A549 (cell line): ENCODE measurements at regions not wholly inside any gene's neighbourhood (a gene's known extent, or its start where the extent isn't known, plus 50 kb on each side); places are given as distances from the start of the nearest gene placed in this dataset.
A peak's percentile ranks its signal among the peaks of the same experiment; 100 is the strongest.

Source experiments
- ATAC-seq, 2 experiments: fragments of 200-7000 bp in 1 of 2; fragments of >200 bp in 1 of 2; cut with Nextera tagmentation in 1 of 2; cut with Tn5 transposase in 1 of 2; 3 replicates each; pipeline versions ENCODE4 v1.8.0 to v1.9.1; 2018 to 2020; ENCODE audit warnings: mild to moderate bottlenecking in 1 of 2, moderate library complexity in 1 of 2
- CTCF ChIA-PET: fragments of 300-600 bp; sonication (Branson Sonifier 250); formaldehyde crosslinking; extraction: SDS; loops from one replicate; lab custom pipeline; 2021; ENCODE audit warnings: antibody characterized with exemption, inconsistent platforms; lab: Yijun Ruan, JAX
- POLR2A ChIA-PET: fragments of 350-600 bp; formaldehyde crosslinking; extraction: SDS; loops from one replicate; lab custom pipeline; 2021; ENCODE audit warnings: antibody characterized with exemption, inconsistent platforms; lab: Yijun Ruan, JAX
- DNase-seq, 2 experiments: peaks; one replicate each; pipeline versions ENCODE4 v3.0.0 to v3.0.0-alpha.2; 2011 to 2016; ENCODE audit warnings: low read depth in 1 of 2, low spot score in 1 of 2
- FAIRE-seq: peaks from 2 replicates; lab custom pipeline; 2011; peaks lifted over from hg19 to GRCh38; lab: Jason Lieb, UNC
- H3K27ac ChIP-seq, 2 experiments: fragments of >200 bp; sonication (Bioruptor Twin); formaldehyde crosslinking; 3 replicates each; pipeline ENCODE4 v1.5.1; 2016 to 2017
- H3K4me1 ChIP-seq: fragments of >200 bp; sonication (Bioruptor Twin); formaldehyde crosslinking; 3 replicates; pipeline ENCODE4 v1.6.1; 2016
- H3K4me2 ChIP-seq: fragments of >200 bp; sonication (Bioruptor Twin); formaldehyde crosslinking; 3 replicates; pipeline ENCODE4 v1.6.1; 2016
- H3K4me3 ChIP-seq: fragments of >200 bp; sonication (Bioruptor Twin); formaldehyde crosslinking; 3 replicates; pipeline ENCODE4 v1.5.1; 2016
- H3K9me3 ChIP-seq: fragments of >200 bp; sonication (Bioruptor Twin); formaldehyde crosslinking; 3 replicates; pipeline ENCODE4 v1.6.1; 2016
- CBX8 ChIP-seq: fragments of 200-600 bp; sonication (generic); IDR thresholded peaks from 2 replicates; pipeline ENCODE4 v1.6.1; 2016
- CEBPB ChIP-seq, 2 experiments: fragments of >200 bp in 1 of 2; sonication (Bioruptor Twin) in 1 of 2; formaldehyde crosslinking in 1 of 2; IDR thresholded peaks; 2 replicates each; pipeline ENCODE4 v1.6.1; 2012 to 2016
- EHF ChIP-seq: fragments of 250-450 bp; sonication (Bioruptor Pico); IDR thresholded peaks from 2 replicates; pipeline ENCODE4 v1.5.0; 2020; ENCODE audit warnings: mild to moderate bottlenecking
- FOXS1 ChIP-seq: fragments of 250-450 bp; sonication (Bioruptor Pico); IDR thresholded peaks from 2 replicates; pipeline ENCODE4 v1.5.0; 2020; ENCODE audit warnings: mild to moderate bottlenecking, moderate library complexity
- HDAC2 ChIP-seq: fragments of 200-600 bp; sonication (generic); IDR thresholded peaks from 2 replicates; pipeline ENCODE4 v1.6.1; 2016
- HEYL ChIP-seq: fragments of 250-450 bp; sonication (Bioruptor Pico); IDR thresholded peaks from 2 replicates; pipeline ENCODE4 v1.8.0; 2021; ENCODE audit warnings: mild to moderate bottlenecking, moderate library complexity
- HOXB5 ChIP-seq: fragments of 250-450 bp; sonication (Bioruptor Pico); IDR thresholded peaks from 2 replicates; pipeline ENCODE4 v1.5.0; 2020; ENCODE audit warnings: mild to moderate bottlenecking, moderate library complexity
- KDM1A ChIP-seq: fragments of 200-600 bp; sonication (generic); IDR thresholded peaks from 2 replicates; pipeline ENCODE4 v1.6.1; 2016; ENCODE audit warnings: low read depth, mild to moderate bottlenecking
- MAFK ChIP-seq: fragments of 450-650 bp; IDR thresholded peaks from 2 replicates; pipeline ENCODE4 v1.6.1; 2014; ENCODE audit not compliant: partially characterized antibody
- MAX ChIP-seq: IDR thresholded peaks from 2 replicates; pipeline ENCODE4 v1.6.1; 2012
- MAZ ChIP-seq: fragments of 150-350 bp; IDR thresholded peaks from 2 replicates; pipeline ENCODE4 v1.6.1; 2014; ENCODE audit warnings: antibody characterized with exemption, low read depth, low read length, borderline replicate concordance
- MYC ChIP-seq: IDR thresholded peaks from 2 replicates; pipeline ENCODE4 v1.6.1; 2012; ENCODE audit warnings: mild to moderate bottlenecking, inconsistent platforms, low read length, improper control_type of control experiment, borderline replicate concordance
- NFE2L2 ChIP-seq: fragments of 150-350 bp; conservative IDR thresholded peaks from 2 replicates; pipeline ENCODE4 v1.6.1; 2014; ENCODE audit warnings: low read length
- NPAS2 ChIP-seq: fragments of 250-450 bp; sonication (Bioruptor Pico); IDR thresholded peaks from 2 replicates; pipeline ENCODE4 v1.8.0; 2022; ENCODE audit warnings: mild to moderate bottlenecking, moderate library complexity, borderline replicate concordance
- NR3C1 ChIP-seq: fragments of >200 bp; sonication (Bioruptor Twin); formaldehyde crosslinking; IDR thresholded peaks from 3 replicates; pipeline ENCODE4 v1.6.1; 2017
- POLR2A ChIP-seq: IDR thresholded peaks from 2 replicates; pipeline ENCODE4 v1.6.1; 2012; ENCODE audit warnings: mild to moderate bottlenecking, low read length
- POLR2AphosphoS2 ChIP-seq: conservative IDR thresholded peaks from 2 replicates; pipeline ENCODE4 v1.6.1; 2012; ENCODE audit warnings: low read length, improper control_type of control experiment, inconsistent platforms
- RCOR1 ChIP-seq: fragments of 150-350 bp; IDR thresholded peaks from 2 replicates; pipeline ENCODE4 v1.6.1; 2014; ENCODE audit warnings: antibody characterized with exemption, low read length, low read depth
- RFX5 ChIP-seq: fragments of 450-650 bp; IDR thresholded peaks from 2 replicates; pipeline ENCODE4 v1.7.1; 2014; ENCODE audit warnings: antibody characterized with exemption, mild to moderate bottlenecking, moderate library complexity
- RNF2 ChIP-seq: fragments of 200-600 bp; sonication (generic); IDR thresholded peaks from 2 replicates; pipeline ENCODE4 v1.6.1; 2016; ENCODE audit warnings: low read depth, mild to moderate bottlenecking, antibody characterized with exemption, moderate library complexity, borderline replicate concordance
- SMC3 ChIP-seq: fragments of >200 bp; sonication (Bioruptor Twin); formaldehyde crosslinking; IDR thresholded peaks from 3 replicates; pipeline ENCODE4 v1.6.1; 2018; ENCODE audit warnings: inconsistent platforms
- SREBF2 ChIP-seq: fragments of 450-650 bp; IDR thresholded peaks from 2 replicates; pipeline ENCODE4 v1.6.1; 2014; ENCODE audit warnings: mild to moderate bottlenecking, moderate library complexity
- TP53 ChIP-seq: fragments of 250-450 bp; sonication (Bioruptor Pico); IDR thresholded peaks from 2 replicates; pipeline ENCODE4 v1.5.0; 2021; ENCODE audit warnings: mild to moderate bottlenecking, moderate library complexity
- USF2 ChIP-seq: fragments of 450-650 bp; IDR thresholded peaks from 2 replicates; pipeline ENCODE4 v1.6.1; 2014; ENCODE audit warnings: antibody characterized with exemption
- ZNF302 ChIP-seq: fragments of 250-450 bp; sonication (Bioruptor Pico); IDR thresholded peaks from 2 replicates; pipeline ENCODE4 v1.9.0; 2021; ENCODE audit warnings: inconsistent platforms, mild to moderate bottlenecking, moderate library complexity
- ZSCAN20 ChIP-seq: fragments of 250-450 bp; sonication (Bioruptor Pico); IDR thresholded peaks from 2 replicates; pipeline ENCODE4 v1.8.0; 2022; ENCODE audit warnings: mild to moderate bottlenecking, moderate library complexity
- WGBS: methylation state at CpG from one replicate; pipeline ENCODE4 v1.1.6; 2017; ENCODE audit errors: missing lambda C conversion rate; 5-methylcytosine and 5-hydroxymethylcytosine counted together
- TF ChIP-seq, protein P1 (sequence below): fragments of 250-450 bp; sonication (Bioruptor Pico); IDR thresholded peaks from 2 replicates; pipeline ENCODE4 v1.5.0; 2020; ENCODE audit warnings: low read depth, mild to moderate bottlenecking, moderate library complexity
- TF ChIP-seq, protein P2 (sequence below): fragments of 250-450 bp; sonication (Bioruptor Pico); IDR thresholded peaks from 2 replicates; pipeline ENCODE4 v1.5.0; 2021; ENCODE audit warnings: mild to moderate bottlenecking, moderate library complexity, borderline replicate concordance

DNA sequence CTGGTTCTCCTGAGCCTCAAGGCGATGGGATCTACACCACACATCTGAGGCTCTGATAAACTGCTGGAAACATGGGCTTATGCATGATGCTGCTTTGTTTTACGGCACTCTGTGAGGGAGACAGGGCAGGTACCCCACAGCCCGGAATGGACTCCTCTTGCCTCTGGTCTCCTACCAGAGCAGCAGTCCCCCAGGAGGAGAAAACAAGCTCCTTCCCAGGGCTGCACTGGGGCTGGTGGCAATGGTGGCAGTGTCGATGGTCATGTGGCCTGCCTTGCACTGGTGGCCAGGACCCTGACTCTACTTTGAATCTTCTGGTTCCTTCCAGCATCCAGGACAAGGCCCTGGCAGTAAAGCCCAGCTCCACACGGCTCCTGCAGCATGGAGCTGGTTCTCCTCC is 79.4 kb downstream of the TOMM20 start:
- DNase-seq (no peak), FAIRE-seq (no peak), ATAC-seq (no peak)
- Histone ChIP-seq H3K27ac (peak overlapping the region; percentile 9 to 77; a peak in 3 of 6 replicates), H3K4me1 (peaks cover 13% of the 10 kb centered on the region), H3K9me3 (no peaks in the 10 kb centered on the region), H3K4me3 (no peak overlapping the region), H3K4me2 (no peak overlapping the region)
- 89% methylated on average over 5 of the region's 5 CpGs for WGBS
- no peak for TF ChIP-seq POLR2AphosphoS2
- TF ChIP-seq, protein P1, sequence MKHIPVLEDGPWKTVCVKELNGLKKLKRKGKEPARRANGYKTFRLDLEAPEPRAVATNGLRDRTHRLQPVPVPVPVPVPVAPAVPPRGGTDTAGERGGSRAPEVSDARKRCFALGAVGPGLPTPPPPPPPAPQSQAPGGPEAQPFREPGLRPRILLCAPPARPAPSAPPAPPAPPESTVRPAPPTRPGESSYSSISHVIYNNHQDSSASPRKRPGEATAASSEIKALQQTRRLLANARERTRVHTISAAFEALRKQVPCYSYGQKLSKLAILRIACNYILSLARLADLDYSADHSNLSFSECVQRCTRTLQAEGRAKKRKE (CRISPR knock-in tag): no peak
- ChIA-PET POLR2A (no interaction called here), CTCF (interaction anchor here (0.8 to 1.6 kb wide), 4 partner anchors 14 to 437 kb away, joined by 3 to 4 read pairs (median 4); no protein-coding TSS in a partner anchor)

DNA sequence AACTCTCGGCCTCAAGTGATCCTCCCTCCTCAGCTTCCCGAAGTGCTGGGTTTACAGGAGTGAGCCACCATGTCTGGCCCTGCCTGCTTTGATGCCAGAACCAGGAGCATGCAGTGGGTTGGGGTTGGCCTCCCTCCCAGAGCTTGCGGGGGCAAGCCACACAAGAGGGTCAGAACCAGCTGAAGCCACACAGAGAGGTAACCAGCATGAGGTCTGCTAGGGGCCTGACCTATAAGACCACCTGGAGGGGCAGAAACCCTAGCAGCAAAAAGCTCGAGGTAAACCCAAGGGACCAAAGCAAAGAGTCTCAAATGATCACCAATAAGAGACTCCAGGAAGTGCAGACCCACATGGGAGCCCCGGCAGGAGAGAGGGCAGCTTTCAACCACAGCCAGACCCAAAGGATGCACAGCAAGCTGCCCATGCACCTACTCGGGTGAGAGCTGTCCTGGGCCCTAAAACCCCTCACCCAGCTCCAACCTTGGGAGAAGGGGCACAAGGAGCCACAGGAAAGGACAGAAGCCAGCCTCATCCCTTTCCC is 81.2 kb downstream of the TOMM20 start:
- Histone ChIP-seq H3K9me3 (no peaks in the 10 kb centered on the region), H3K27ac (peak overlapping the region; percentile 74 to 77), H3K4me3 (no peak overlapping the region), H3K4me1 (peaks cover 13% of the 10 kb centered on the region), H3K4me2 (peak overlapping the region; percentile 53)
- POLR2A ChIA-PET: no interaction called here
- TF ChIP-seq RNF2 (no peak), POLR2A (no peak), USF2 (no peak), CBX8 (no peak), ZSCAN20 (CRISPR knock-in tag) (no peak), HOXB5 (no peak), MAX (no peak), RCOR1 (no peak), NPAS2 (CRISPR knock-in tag) (no peak), MAFK (no peak), TP53 (CRISPR knock-in tag) (no peak), MAZ (no peak), CEBPB (IDR thresholded peaks at IDR 0.05) (no peak), FOXS1 (CRISPR knock-in tag) (no peak), NR3C1 (no peak)
- TF ChIP-seq, protein P2, sequence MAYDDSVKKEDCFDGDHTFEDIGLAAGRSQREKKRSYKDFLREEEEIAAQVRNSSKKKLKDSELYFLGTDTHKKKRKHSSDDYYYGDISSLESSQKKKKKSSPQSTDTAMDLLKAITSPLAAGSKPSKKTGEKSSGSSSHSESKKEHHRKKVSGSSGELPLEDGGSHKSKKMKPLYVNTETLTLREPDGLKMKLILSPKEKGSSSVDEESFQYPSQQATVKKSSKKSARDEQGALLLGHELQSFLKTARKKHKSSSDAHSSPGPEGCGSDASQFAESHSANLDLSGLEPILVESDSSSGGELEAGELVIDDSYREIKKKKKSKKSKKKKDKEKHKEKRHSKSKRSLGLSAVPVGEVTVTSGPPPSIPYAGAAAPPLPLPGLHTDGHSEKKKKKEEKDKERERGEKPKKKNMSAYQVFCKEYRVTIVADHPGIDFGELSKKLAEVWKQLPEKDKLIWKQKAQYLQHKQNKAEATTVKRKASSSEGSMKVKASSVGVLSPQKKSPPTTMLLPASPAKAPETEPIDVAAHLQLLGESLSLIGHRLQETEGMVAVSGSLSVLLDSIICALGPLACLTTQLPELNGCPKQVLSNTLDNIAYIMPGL (CRISPR knock-in tag): no peak
- DNase-seq: no peak
- no peak for FAIRE-seq
- CTCF ChIA-PET: interaction anchor here (0.6 to 1.6 kb wide), 5 partner anchors 9 to 121 kb away, joined by 3 to 4 read pairs (median 3); no protein-coding TSS in a partner anchor
- ATAC-seq: peak in 1 of 2 experiments; percentile 50; a peak in 3 of 6 replicates
- WGBS: 87% methylated on average over 5 of the region's 6 CpGs

GRCh38 chr1:235045921-235046601 is 82.6 kb downstream of the TOMM20 start:
- peak overlapping the region; percentile 4 to 47; a peak in 4 of 6 replicates for H3K27ac ChIP-seq
- FAIRE-seq: no peak
- no peak for TF ChIP-seq KDM1A
- TF ChIP-seq NPAS2 (CRISPR knock-in tag): no peak
- TF ChIP-seq RCOR1: no peak
- no peak for TF ChIP-seq HEYL (CRISPR knock-in tag)
- TF ChIP-seq EHF (CRISPR knock-in tag): no peak
- TF ChIP-seq RFX5: no peak
- no peak for TF ChIP-seq CEBPB (IDR thresholded peaks at IDR 0.05)
- TF ChIP-seq SMC3: no peak
- no peak for TF ChIP-seq HDAC2
- no peak for TF ChIP-seq ZSCAN20 (CRISPR knock-in tag)
- no peak for TF ChIP-seq MYC
- TF ChIP-seq ZNF302 (CRISPR knock-in tag): no peak
- TF ChIP-seq SREBF2: no peak
- TF ChIP-seq NFE2L2: no peak
- TF ChIP-seq, all 56 proteins: peak for 0
- ChIA-PET POLR2A (interaction anchor here (0.9 kb wide), 1 partner anchor 11 kb away, joined by 6 read pairs; no protein-coding TSS in a partner anchor), CTCF (interaction anchor here (1.1 to 1.8 kb wide), 2 partner anchors 9 to 11 kb away, joined by 3 to 7 read pairs; no protein-coding TSS in a partner anchor)
- H3K4me3 ChIP-seq: no peak overlapping the region
- DNase-seq (no peak), ATAC-seq (no peak)
- no peaks in the 10 kb centered on the region for H3K9me3 ChIP-seq
- 89% methylated on average over 17 of the region's 17 CpGs for WGBS
- peaks cover 13% of the 10 kb centered on the region for H3K4me1 ChIP-seq
- no peak overlapping the region for H3K4me2 ChIP-seq
